GM18907 (cell line): ENCODE measurements at regions not wholly inside any gene's neighbourhood (a gene's known extent, or its start where the extent isn't known, plus 50 kb on each side); places are given as distances from the start of the nearest gene placed in this dataset.
"Not testable (repeated sequence)": the region's sequence is repeated elsewhere in the genome, so short reads cannot be mapped to it uniquely, and the experiment has no call there.

Experiments used
- ATAC-seq: cut with Tn5 transposase; IDR thresholded peaks from one replicate; pipeline ENCODE4 v1.9.1; 2021; ENCODE audit warnings: mild to moderate bottlenecking, moderate library complexity; ENCODE audit not compliant: unreplicated experiment

DNA sequence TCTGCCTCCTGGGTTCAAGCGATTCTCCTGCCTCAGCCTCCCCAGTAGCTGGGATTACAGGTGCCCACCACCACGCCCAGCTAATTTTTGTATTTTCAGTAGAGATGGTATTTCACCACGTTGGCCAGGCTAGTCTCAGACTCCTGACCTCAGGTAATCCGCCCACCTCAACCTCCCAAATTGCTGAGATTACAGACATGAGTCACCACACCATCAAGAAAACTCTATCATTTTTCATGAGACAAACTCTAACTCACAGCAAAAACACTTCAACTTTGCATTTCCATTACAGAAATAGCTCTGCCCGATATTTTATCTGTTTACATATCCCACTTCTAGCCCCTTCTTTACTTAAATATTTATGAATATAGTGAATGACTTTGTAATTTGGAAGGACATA, 561.1 kb downstream of the TMX3 start:
- not testable (repeated sequence) for ATAC-seq

DNA sequence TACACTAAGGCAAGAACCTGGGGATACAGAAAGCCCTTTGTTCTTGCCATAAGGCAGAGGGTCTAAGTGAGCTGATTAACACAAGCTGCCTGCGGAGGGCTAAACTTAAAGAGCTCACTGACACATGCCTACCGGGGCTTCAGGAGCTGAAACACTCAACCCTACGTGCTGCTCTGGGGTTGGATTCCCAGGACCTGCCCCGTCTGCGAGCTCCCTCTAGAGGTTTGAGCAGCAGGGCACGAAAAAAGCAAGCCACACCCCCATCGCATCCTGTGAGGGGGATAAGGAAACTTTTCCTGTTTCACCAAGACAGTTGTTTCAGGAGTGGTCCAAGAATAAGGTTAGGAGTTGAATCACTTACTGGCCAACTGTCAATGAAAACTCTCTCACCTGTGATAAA, 562.1 kb downstream of the TMX3 start:
- no peak for ATAC-seq

DNA sequence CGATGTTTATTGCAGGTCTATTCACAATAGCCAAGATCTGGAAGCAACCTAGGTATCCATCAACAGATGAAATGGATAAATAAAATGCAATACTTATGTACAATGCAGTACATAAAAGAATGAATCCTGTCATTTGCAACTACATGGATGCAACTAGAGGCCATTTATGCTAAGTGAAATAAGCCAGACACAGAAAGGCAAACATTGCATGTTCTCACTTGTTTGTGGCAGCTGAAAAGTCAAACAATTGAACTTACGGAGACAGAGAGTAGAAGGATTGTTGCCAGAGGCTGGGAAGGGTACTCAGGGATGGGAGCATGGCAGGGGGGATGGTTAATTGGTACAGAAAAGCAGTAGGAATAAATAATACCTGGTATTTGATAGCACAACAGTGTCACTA, 563.9 kb downstream of the TMX3 start:
- ATAC-seq: no peak

DNA sequence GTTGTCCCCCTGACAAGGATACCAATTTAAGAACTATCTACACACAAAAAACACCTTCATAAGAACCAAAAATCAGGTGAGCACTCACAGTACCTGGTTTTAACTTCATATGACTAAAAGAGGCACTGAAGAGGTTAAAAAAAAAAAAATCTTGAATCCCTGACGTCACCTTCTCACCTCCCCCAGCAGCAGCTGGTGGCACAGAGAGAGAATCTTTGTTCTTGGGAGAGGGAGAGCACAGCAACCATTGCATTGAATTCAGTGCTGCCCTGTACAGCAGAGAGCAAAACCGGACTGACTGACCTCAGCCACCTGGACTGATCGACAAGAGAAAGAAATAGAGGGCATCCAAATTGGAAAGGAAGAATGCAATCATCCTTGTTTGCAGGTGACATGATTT, 566.0 kb downstream of the TMX3 start:
- no peak for ATAC-seq

- ATAC-seq: no peak
Measured at GRCh38 chr18:68147728-68148127, 567.2 kb downstream of the TMX3 start.

- ATAC-seq: no peak
Measured at GRCh38 chr18:68121826-68122225, 593.1 kb downstream of the TMX3 start.

GRCh38 chr18:68121308-68121707, 593.6 kb downstream of the TMX3 start:
- ATAC-seq: no peak

- no peak for ATAC-seq
Measured at GRCh38 chr18:68114989-68115388, 598.5 kb upstream of the DSEL start.

GRCh38 chr18:68104036-68104435, 587.5 kb upstream of the DSEL start:
- ATAC-seq: no peak

DNA sequence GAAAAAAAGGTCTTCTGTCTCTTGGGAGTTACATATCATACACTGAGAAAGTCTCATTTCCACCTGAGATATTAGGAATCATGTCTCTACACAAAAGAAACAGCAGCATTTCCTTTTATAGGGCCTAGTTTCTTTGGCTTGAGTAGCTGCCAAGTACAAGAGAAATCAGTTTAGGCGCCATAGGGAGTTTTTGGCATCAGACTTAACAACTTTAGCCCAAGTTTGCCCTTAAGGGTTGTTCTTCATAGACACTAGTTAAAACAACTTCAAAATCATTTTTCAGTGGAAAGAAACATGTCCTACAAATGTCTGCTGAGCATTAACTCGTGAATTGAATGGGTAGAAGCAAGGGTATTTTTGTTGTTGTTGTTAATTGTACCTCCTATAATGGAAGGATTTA, 587.0 kb upstream of the DSEL start:
- no peak for ATAC-seq

- no peak for ATAC-seq
Measured at GRCh38 chr18:68102117-68102516, 585.6 kb upstream of the DSEL start.

DNA sequence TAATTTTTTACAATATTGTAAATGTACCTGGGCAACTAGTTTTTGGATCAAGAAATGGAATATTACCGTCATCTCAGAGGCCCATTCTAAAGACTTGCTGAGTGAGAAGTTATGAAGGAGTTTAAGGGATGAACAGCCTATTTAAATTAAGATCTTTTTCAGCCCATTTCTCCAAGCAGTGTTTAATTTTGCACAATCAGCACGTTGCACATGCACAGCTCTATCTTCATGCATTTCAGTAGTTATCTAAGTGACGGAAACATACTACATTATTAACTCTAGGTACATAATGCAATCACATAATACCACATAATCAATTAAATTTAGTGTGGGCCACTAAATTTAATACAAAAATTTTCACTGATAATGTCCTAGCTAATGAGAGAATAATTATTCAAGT, 582.1 kb upstream of the DSEL start:
- no peak for ATAC-seq

- no peak for ATAC-seq
Measured at GRCh38 chr18:68086481-68086880, 570.0 kb upstream of the DSEL start.

- ATAC-seq: no peak
Measured at GRCh38 chr18:68085251-68085650, 568.7 kb upstream of the DSEL start.

DNA sequence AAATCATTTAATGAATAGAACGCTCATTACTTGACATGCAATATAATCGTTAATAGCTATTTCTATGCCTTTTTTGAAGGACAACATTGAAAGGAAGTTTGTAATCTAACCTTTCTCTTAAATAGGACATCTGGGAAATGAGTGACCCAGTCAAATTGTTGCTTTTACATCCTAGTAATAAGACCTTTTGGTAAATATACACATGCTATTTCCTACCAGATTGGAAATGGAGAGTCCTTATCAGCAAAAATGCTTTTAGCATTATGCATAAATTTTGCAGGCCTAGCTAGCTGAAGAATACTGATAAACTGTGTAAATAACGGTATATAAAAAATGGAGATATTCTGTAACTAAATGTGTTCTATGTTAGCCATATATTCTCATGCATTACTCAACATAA, 567.3 kb upstream of the DSEL start:
- ATAC-seq: no peak

GRCh38 chr18:68083131-68083530, 566.6 kb upstream of the DSEL start:
- no peak for ATAC-seq

DNA sequence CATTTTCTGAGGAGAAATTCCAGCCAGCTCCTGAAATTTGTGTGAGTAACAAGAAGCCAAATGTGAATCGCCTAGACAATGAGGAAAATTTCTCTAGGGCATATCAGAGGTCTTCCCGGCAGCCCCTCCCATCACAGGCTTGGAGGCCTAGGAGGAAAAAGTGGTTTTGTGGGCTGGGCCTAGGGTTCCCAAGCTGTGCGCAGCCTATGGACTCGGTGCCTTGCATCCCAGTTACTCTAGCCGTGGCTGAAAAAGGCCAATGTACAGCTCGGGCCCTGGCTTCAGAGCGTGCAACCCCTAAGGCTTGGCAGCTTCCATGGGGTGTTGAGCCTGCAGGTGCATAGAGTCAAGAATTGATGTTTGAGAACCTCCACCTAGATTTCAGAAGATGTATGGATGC, 556.2 kb upstream of the DSEL start:
- ATAC-seq: no peak

DNA sequence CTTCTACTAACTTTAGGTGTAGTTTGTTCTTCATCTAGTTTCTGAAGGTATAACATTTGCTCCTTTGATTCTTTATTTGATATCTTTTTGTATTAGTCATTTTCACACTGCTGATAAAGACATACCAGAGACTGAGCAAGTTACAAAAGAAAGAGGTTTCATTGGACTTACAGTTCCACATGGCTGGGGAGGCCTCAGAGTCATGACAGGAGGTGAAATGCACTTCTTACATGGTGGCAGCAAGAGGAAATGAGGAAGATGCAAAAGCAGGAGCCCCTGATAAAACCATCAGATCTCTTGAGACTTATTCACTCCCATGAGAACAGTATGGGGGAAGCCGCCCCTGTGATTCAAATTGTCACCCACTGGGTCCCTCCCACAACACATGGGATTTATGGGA, 544.4 kb upstream of the DSEL start:
- ATAC-seq: no peak

- no peak for ATAC-seq
Measured at GRCh38 chr18:68056936-68057335, 540.4 kb upstream of the DSEL start.

DNA sequence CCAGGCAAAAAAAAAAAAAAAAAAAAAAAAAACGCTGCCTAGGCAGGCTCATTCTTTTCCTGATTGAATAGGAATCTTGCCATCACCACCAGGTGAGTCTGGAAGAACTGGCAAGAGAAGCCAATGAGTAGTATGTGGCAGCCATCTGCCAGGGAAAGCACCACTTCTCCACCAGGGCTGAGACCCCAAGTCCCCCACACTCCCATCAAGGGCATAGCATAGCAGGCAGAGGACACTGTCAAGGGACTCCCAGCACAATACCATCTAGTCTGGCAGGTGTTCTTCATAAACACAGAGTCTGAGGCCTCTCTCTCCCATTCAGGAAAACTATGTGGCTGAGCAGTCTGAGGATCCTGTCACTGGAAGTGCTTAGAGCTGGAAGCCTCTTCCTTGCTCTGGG, 538.1 kb upstream of the DSEL start:
- no peak for ATAC-seq

GRCh38 chr18:68053290-68053689, 536.8 kb upstream of the DSEL start:
- ATAC-seq: no peak

GRCh38 chr18:68041327-68041726, 524.8 kb upstream of the DSEL start:
- no peak for ATAC-seq

- ATAC-seq: no peak
Measured at GRCh38 chr18:68040198-68040597, 523.7 kb upstream of the DSEL start.
